HCT116 (cell line): ENCODE measurements at regions not wholly inside any gene's neighbourhood (a gene's known extent, or its start where the extent isn't known, plus 50 kb on each side); places are given as distances from the start of the nearest gene placed in this dataset.

Source experiments
- ATAC-seq: fragments of 200-7000 bp; cut with Tn5 transposase; 2 replicates; pipeline ENCODE4 v1.9.1; 2020; ENCODE audit warnings: mild to moderate bottlenecking, moderate library complexity
- BruUV-seq: library from RNA; stranded (reverse); fragments of 400-500 nt; replicated peaks from 2 replicates; lab custom pipeline; 2021; lab: Mats Ljungman, UMichigan
- CTCF ChIA-PET: fragments of 300-600 bp; sonication (Branson Sonifier 250); formaldehyde crosslinking; loops from one replicate; lab custom pipeline; 2021; ENCODE audit warnings: antibody characterized with exemption; lab: Charles Lee
- POLR2A ChIA-PET: fragments of 300-600, 350-600 bp; sonication (Branson Sonifier 250); formaldehyde crosslinking; loops from one replicate; lab custom pipeline; 2021; ENCODE audit warnings: antibody characterized with exemption; lab: Charles Lee
- RAD21 ChIA-PET, 2 experiments: fragments of 300-600 bp; sonication (Branson Sonifier 250); formaldehyde crosslinking; loops; one replicate each; lab custom pipeline; 2023; ENCODE audit warnings: low total read pairs in 2 of 2; ENCODE audit not compliant: uncharacterized antibody in 2 of 2, unreplicated experiment in 2 of 2, low non-redundant PET in 1 of 2; lab: Charles Lee
- DNase-seq: peaks from one replicate; pipeline ENCODE4 v3.0.0-alpha.2; 2010; ENCODE audit warnings: low read depth, low spot score
- H2AFZ ChIP-seq: fragments of 200-600 bp; shearing (Covaris generic), sonication (generic); 2 replicates; pipeline ENCODE4 v1.6.1; 2017; ENCODE audit warnings: low read depth, mixed run types, mixed read lengths, antibody characterized with exemption, low read length; ENCODE audit not compliant: poor library complexity, severe bottlenecking
- H3K27ac ChIP-seq: 2 replicates; pipeline ENCODE4 v1.5.1; 2012; ENCODE audit warnings: low read depth, low read length
- H3K27me3 ChIP-seq: fragments of 200-600 bp; sonication (generic); 2 replicates; pipeline ENCODE4 v1.6.1; 2016; ENCODE audit warnings: mixed run types, low read length, mixed read lengths; ENCODE audit not compliant: insufficient read depth
- H3K36me3 ChIP-seq, 2 experiments: fragments of 200-500 bp in 1 of 2; fragments of 200-600 bp in 1 of 2; sonication (Bioruptor generic) in 1 of 2; sonication (generic) in 1 of 2; 2 replicates each; pipeline versions ENCODE4 v1.5.1 to v1.6.1; 2014 to 2016; ENCODE audit warnings: low read length in 2 of 2, inconsistent platforms in 1 of 2, mixed read lengths in 1 of 2, mixed run types in 1 of 2; ENCODE audit not compliant: insufficient read depth in 2 of 2, control insufficient read depth in 1 of 2
- H3K4me1 ChIP-seq, 2 experiments: fragments of 200-600 bp in 1 of 2; sonication (generic) in 1 of 2; 2 replicates each; pipeline versions ENCODE4 v1.5.1 to v1.6.1; 2012 to 2017; ENCODE audit warnings: low read length in 2 of 2, inconsistent platforms in 1 of 2, mild to moderate bottlenecking in 1 of 2, mixed read lengths in 1 of 2, mixed run types in 1 of 2, moderate library complexity in 1 of 2; ENCODE audit not compliant: insufficient read depth in 2 of 2, control insufficient read depth in 1 of 2
- H3K4me2 ChIP-seq: fragments of 200-600 bp; sonication (generic); 2 replicates; pipeline ENCODE4 v1.6.1; 2017; ENCODE audit warnings: mixed run types, low read length, mixed read lengths
- H3K4me3 ChIP-seq, 2 experiments: fragments of 200-600 bp in 1 of 2; sonication (generic) in 1 of 2; replicated peaks in 1 of 2; 2 replicates each; pipeline ENCODE4 v1.5.1; 2011 to 2016; ENCODE audit warnings: low read length in 2 of 2, control low read depth in 1 of 2, low read depth in 1 of 2, mild to moderate bottlenecking in 1 of 2, mixed read lengths in 1 of 2, mixed run types in 1 of 2
- H3K79me2 ChIP-seq: fragments of 200-600 bp; sonication (generic); 2 replicates; pipeline ENCODE4 v1.6.1; 2017; ENCODE audit warnings: mild to moderate bottlenecking, mixed run types, low read length, moderate library complexity, mixed read lengths; ENCODE audit not compliant: insufficient read depth
- H3K9ac ChIP-seq: fragments of 200-600 bp; sonication (generic); 2 replicates; pipeline ENCODE4 v1.6.1; 2016; ENCODE audit warnings: low read length, mixed read lengths
- H3K9me2 ChIP-seq: fragments of 200-600 bp; sonication (generic), shearing (Covaris generic); 2 replicates; pipeline ENCODE4 v1.6.1; 2017; ENCODE audit warnings: mixed run types, mild to moderate bottlenecking, moderate library complexity; ENCODE audit not compliant: insufficient read depth
- H3K9me3 ChIP-seq, 2 experiments: fragments of 200-500 bp in 1 of 2; fragments of 200-600 bp in 1 of 2; sonication (Bioruptor generic) in 1 of 2; sonication (generic) in 1 of 2; 2 replicates each; pipeline ENCODE4 v1.6.1; 2014 to 2017; ENCODE audit warnings: low read length in 2 of 2, mixed read lengths in 2 of 2, inconsistent platforms in 1 of 2, low read depth in 1 of 2, mild to moderate bottlenecking in 1 of 2, mixed run types in 1 of 2, moderate library complexity in 1 of 2; ENCODE audit not compliant: control insufficient read depth in 1 of 2, insufficient read depth in 1 of 2
- H4K20me1 ChIP-seq: fragments of 200-600 bp; sonication (generic), shearing (Covaris generic); 2 replicates; pipeline ENCODE4 v1.6.1; 2017; ENCODE audit warnings: mixed run types, mild to moderate bottlenecking, moderate library complexity; ENCODE audit not compliant: insufficient read depth
- CBX3 ChIP-seq: IDR thresholded peaks from 2 replicates; pipeline ENCODE4 v1.6.1; 2012; ENCODE audit warnings: low read depth
- EGR1 ChIP-seq: IDR thresholded peaks from 2 replicates; pipeline ENCODE4 v1.6.1; 2012; ENCODE audit warnings: low read depth
- ELF1 ChIP-seq: IDR thresholded peaks from 2 replicates; pipeline ENCODE4 v1.6.1; 2012; ENCODE audit warnings: low read depth, borderline replicate concordance
- EZH2 ChIP-seq: fragments of 200-600 bp; sonication (generic); IDR thresholded peaks from 2 replicates; pipeline ENCODE4 v1.6.1; 2017; ENCODE audit warnings: antibody characterized with exemption, mixed run types
- EZH2phosphoT487 ChIP-seq: fragments of 200-600 bp; IDR thresholded peaks from 2 replicates; pipeline ENCODE4 v1.6.1; 2018; ENCODE audit warnings: antibody characterized with exemption, borderline replicate concordance
- FOSL1 ChIP-seq: IDR thresholded peaks from 2 replicates; pipeline ENCODE4 v1.6.1; 2012; ENCODE audit warnings: low read depth
- JUND ChIP-seq: IDR thresholded peaks from 2 replicates; pipeline ENCODE4 v1.6.1; 2012
- POLR2A ChIP-seq: IDR thresholded peaks from 2 replicates; pipeline ENCODE4 v1.7.0; 2011; ENCODE audit warnings: borderline replicate concordance; ENCODE audit not compliant: insufficient read depth, insufficient read length; ENCODE audit errors: extremely low read depth
- RAD21 ChIP-seq: IDR thresholded peaks from 2 replicates; pipeline ENCODE4 v1.6.1; 2012; ENCODE audit warnings: low read depth, mild to moderate bottlenecking
- SP1 ChIP-seq: IDR thresholded peaks from 2 replicates; pipeline ENCODE4 v1.6.1; 2012; ENCODE audit warnings: low read depth
- SRF ChIP-seq: IDR thresholded peaks from 2 replicates; pipeline ENCODE4 v1.6.1; 2012; ENCODE audit warnings: low read depth
- TCF7L2 ChIP-seq: IDR thresholded peaks from 2 replicates; pipeline ENCODE4 v1.7.0; 2011; ENCODE audit warnings: borderline replicate concordance, inconsistent platforms; ENCODE audit not compliant: insufficient read depth, insufficient read length; ENCODE audit errors: extremely low read depth
- YY1 ChIP-seq: IDR thresholded peaks from 2 replicates; pipeline ENCODE4 v1.6.1; 2011; ENCODE audit warnings: low read length, low read depth, moderate library complexity, mild to moderate bottlenecking; ENCODE audit not compliant: insufficient replicate concordance; ENCODE audit errors: extremely low read depth
- ZFX ChIP-seq: fragments of 450-650 bp; IDR thresholded peaks from 2 replicates; pipeline ENCODE4 v1.6.1; 2017
- ZNF274 ChIP-seq: fragments of 200-500 bp; sonication (Bioruptor generic); IDR thresholded peaks from 2 replicates; pipeline ENCODE4 v1.6.1; 2014; ENCODE audit warnings: mild to moderate bottlenecking, low read depth, low read length, inconsistent platforms
- intact Hi-C: fragments of 100-400 bp; cut with micrococcal nuclease; formaldehyde crosslinking; loops from 2 replicates; pipeline ENCODE4 v1.10.0; 2022
- TF ChIP-seq, protein P1 (sequence below): IDR thresholded peaks from 2 replicates; pipeline ENCODE4 v1.6.1; 2012
- TF ChIP-seq, protein P2 (sequence below), 3 experiments: fragments of 200-600 bp in 1 of 3; sonication (generic) in 1 of 3; IDR thresholded peaks in 2 of 3; conservative IDR thresholded peaks in 1 of 3; 2 replicates each; pipeline ENCODE4 v1.5.1; 2012 to 2017; ENCODE audit warnings: low read depth in 2 of 3, low read length in 2 of 3, antibody characterized with exemption in 1 of 3, borderline replicate concordance in 1 of 3, control low read depth in 1 of 3, mild to moderate bottlenecking in 1 of 3, mixed read lengths in 1 of 3, mixed run types in 1 of 3, moderate library complexity in 1 of 3; ENCODE audit not compliant: insufficient read depth in 1 of 3
- TF ChIP-seq, protein P3 (sequence below): IDR thresholded peaks from 2 replicates; pipeline ENCODE4 v1.6.1; 2012; ENCODE audit warnings: low read depth
- TF ChIP-seq, protein P4 (sequence below): IDR thresholded peaks from 2 replicates; pipeline ENCODE4 v1.6.1; 2012
- TF ChIP-seq, protein P5 (sequence below): IDR thresholded peaks from 2 replicates; pipeline ENCODE4 v1.6.1; 2011; ENCODE audit warnings: mild to moderate bottlenecking, low read length, moderate library complexity; ENCODE audit not compliant: insufficient replicate concordance; ENCODE audit errors: extremely low read depth

DNA sequence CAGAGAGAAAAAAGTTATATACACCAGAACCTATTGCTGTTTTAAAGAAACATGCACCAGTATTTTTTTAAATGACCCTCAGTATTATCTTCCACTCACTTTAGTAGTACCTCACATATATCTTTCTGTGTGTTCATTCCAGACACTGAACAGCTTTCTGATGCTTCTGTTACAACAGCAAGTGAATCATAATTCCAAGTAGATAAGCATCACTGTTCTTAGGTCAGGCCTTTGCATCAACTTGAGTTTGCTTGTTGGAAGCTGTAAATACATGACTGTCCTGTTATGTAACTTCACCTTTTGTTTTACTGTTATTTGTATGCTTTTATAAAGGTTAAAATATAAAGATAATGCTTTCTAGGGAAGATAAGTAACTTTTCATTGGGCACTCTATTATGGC is 184.4 kb downstream of the ISL1 start:
- no TSS peak for BruUV-seq
- H3K27me3 ChIP-seq, result no peaks in the 10 kb centered on the region
- no peaks in the 10 kb centered on the region for H3K4me1 ChIP-seq
- H2AFZ ChIP-seq, result no peak overlapping the region
- H3K9me2 ChIP-seq, result no peaks in the 10 kb centered on the region
- POLR2A ChIA-PET, result no interaction called here
- H4K20me1 ChIP-seq, result no peaks in the 10 kb centered on the region
- no peak overlapping the region for H3K4me3 ChIP-seq
- no peaks in the 10 kb centered on the region for H3K9me3 ChIP-seq
- H3K27ac ChIP-seq, result no peak overlapping the region
- CTCF ChIA-PET, result no interaction called here
- DNase-seq, result no peak
- intact Hi-C loops, result no loop called here
- no peaks in the 10 kb centered on the region for H3K79me2 ChIP-seq
- H3K4me2 ChIP-seq, result no peak overlapping the region
- RAD21 ChIA-PET, result no interaction called here
- no peak overlapping the region for H3K9ac ChIP-seq
- ATAC-seq, result no peak
- no peaks in the 10 kb centered on the region for H3K36me3 ChIP-seq
- TF ChIP-seq RAD21 (no peak), SRF (no peak), EZH2phosphoT487 (no peak), YY1 (no peak), TCF7L2 (no peak), EZH2 (no peak), CBX3 (no peak), POLR2A (no peak), JUND (no peak), ZNF274 (no peak), SP1 (no peak), EGR1 (no peak), ZFX (no peak), FOSL1 (no peak), ELF1 (no peak)
- TF ChIP-seq, protein P1, sequence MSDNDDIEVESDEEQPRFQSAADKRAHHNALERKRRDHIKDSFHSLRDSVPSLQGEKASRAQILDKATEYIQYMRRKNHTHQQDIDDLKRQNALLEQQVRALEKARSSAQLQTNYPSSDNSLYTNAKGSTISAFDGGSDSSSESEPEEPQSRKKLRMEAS, result no peak
- TF ChIP-seq, protein P2, sequence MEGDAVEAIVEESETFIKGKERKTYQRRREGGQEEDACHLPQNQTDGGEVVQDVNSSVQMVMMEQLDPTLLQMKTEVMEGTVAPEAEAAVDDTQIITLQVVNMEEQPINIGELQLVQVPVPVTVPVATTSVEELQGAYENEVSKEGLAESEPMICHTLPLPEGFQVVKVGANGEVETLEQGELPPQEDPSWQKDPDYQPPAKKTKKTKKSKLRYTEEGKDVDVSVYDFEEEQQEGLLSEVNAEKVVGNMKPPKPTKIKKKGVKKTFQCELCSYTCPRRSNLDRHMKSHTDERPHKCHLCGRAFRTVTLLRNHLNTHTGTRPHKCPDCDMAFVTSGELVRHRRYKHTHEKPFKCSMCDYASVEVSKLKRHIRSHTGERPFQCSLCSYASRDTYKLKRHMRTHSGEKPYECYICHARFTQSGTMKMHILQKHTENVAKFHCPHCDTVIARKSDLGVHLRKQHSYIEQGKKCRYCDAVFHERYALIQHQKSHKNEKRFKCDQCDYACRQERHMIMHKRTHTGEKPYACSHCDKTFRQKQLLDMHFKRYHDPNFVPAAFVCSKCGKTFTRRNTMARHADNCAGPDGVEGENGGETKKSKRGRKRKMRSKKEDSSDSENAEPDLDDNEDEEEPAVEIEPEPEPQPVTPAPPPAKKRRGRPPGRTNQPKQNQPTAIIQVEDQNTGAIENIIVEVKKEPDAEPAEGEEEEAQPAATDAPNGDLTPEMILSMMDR (IDR thresholded peaks at IDR 0.05 in 2 of 3, conservative IDR thresholded peaks at IDR 0.05 in 1 of 3; ENCODE audit: borderline replicate concordance in 1 of 3, insufficient read depth in 1 of 3, low read depth in 2 of 3, low read length in 2 of 3), result no peak
- TF ChIP-seq, protein P3, sequence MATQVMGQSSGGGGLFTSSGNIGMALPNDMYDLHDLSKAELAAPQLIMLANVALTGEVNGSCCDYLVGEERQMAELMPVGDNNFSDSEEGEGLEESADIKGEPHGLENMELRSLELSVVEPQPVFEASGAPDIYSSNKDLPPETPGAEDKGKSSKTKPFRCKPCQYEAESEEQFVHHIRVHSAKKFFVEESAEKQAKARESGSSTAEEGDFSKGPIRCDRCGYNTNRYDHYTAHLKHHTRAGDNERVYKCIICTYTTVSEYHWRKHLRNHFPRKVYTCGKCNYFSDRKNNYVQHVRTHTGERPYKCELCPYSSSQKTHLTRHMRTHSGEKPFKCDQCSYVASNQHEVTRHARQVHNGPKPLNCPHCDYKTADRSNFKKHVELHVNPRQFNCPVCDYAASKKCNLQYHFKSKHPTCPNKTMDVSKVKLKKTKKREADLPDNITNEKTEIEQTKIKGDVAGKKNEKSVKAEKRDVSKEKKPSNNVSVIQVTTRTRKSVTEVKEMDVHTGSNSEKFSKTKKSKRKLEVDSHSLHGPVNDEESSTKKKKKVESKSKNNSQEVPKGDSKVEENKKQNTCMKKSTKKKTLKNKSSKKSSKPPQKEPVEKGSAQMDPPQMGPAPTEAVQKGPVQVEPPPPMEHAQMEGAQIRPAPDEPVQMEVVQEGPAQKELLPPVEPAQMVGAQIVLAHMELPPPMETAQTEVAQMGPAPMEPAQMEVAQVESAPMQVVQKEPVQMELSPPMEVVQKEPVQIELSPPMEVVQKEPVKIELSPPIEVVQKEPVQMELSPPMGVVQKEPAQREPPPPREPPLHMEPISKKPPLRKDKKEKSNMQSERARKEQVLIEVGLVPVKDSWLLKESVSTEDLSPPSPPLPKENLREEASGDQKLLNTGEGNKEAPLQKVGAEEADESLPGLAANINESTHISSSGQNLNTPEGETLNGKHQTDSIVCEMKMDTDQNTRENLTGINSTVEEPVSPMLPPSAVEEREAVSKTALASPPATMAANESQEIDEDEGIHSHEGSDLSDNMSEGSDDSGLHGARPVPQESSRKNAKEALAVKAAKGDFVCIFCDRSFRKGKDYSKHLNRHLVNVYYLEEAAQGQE, result no peak
- TF ChIP-seq, protein P4, sequence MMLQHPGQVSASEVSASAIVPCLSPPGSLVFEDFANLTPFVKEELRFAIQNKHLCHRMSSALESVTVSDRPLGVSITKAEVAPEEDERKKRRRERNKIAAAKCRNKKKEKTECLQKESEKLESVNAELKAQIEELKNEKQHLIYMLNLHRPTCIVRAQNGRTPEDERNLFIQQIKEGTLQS, result no peak
- TF ChIP-seq, protein P5, sequence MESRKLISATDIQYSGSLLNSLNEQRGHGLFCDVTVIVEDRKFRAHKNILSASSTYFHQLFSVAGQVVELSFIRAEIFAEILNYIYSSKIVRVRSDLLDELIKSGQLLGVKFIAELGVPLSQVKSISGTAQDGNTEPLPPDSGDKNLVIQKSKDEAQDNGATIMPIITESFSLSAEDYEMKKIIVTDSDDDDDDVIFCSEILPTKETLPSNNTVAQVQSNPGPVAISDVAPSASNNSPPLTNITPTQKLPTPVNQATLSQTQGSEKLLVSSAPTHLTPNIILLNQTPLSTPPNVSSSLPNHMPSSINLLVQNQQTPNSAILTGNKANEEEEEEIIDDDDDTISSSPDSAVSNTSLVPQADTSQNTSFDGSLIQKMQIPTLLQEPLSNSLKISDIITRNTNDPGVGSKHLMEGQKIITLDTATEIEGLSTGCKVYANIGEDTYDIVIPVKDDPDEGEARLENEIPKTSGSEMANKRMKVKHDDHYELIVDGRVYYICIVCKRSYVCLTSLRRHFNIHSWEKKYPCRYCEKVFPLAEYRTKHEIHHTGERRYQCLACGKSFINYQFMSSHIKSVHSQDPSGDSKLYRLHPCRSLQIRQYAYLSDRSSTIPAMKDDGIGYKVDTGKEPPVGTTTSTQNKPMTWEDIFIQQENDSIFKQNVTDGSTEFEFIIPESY, result no peak
- TF ChIP-seq, all 23 proteins: peak for 0
